Occipital lobe (tissue), 1 donor: ENCODE measurements at regions not wholly inside any gene's neighbourhood (a gene's known extent, or its start where the extent isn't known, plus 50 kb on each side); places are given as distances from the start of the nearest gene placed in this dataset.

Source experiments
- DNase-seq: peaks from one replicate; lab custom pipeline; 2025; lab: John Stamatoyannopoulos, UW

DNA sequence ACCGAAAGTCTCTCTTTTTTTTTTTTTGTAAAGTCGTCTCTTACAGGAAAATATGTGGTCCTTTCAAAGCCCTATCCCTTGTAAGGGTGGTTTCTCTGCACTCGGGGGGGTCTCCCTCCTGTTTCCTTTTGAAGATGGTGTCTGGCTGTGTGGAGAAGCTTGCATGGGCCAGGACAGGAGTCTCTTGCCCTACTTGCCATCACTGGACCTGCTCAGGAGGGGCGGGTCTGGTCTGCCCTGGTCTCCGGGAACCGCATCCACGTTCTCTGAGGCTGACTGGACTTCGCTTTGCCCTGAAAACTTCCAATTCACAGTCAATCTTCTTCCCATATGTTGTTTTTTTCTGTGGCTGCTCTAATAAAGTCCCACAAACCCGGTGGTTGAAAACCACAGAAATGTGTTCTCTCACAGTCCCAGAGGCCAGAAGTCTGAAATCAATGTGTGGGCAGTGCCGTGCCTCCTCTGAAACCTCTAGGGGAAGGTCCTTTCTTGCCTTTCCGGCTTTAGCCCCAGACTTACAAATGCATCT is 92.9 kb upstream of the IER5L start:
- DNase-seq = no peak

DNA sequence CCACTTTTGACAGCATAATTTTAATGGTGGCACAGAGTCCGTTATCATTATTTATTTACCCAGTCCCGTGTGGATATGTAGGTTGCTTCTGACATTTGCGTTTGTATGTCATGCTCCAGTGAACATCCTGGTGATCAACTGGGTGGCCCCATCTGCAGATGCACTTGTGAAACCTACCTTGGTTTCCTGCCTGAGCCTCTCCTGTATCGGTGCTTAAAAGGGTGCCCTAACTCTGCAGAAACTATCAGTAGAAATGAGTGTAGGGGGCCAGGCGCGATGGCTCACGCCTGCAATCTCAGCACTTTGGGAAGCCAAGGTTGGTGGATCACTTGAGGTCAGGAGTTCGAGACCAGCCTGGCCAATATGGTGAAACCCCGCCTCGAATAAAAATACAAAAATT is 92.1 kb upstream of the IER5L start:
- DNase-seq = no peak

DNA sequence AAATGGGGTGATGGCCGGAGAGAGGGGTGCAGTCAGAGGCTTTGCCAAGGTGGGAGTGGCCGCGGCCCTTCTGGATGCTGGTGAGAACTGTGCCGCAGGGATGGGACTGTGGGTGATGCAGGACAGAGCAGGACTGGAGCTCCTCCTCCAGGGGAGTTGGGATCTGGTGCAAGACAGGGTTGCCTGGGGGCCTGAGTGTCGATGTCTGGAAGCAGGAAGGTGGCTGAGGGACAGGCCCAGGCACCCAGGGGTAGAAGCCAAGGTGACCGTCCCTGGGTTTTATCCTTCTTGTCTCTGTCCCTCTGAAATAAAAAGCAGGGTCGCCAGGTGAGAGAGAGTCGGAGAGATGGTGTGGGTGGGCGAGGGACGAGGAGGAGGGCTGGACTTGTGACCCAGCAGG is 89.1 kb upstream of the IER5L start:
- DNase-seq = no peak

DNA sequence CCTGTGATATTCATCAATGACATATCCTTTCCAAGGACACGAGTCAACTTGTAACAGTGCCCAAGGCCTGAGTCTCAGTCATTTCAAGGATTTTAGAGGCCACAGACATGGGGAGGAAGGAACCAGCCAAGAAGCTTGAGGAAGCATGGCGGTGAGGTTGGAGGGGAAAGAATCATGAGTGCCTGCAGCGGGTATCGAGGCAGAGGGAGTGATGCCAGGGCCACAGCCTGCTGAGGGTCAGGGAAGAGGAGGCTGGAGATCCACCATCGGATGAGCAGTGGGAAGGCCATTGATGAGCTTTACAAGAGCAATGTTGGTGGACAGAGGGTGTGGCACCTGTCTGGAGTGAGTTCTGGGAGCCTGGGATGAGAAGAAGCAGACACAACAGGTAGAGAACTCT is 88.5 kb upstream of the IER5L start:
- DNase-seq = no peak

DNA sequence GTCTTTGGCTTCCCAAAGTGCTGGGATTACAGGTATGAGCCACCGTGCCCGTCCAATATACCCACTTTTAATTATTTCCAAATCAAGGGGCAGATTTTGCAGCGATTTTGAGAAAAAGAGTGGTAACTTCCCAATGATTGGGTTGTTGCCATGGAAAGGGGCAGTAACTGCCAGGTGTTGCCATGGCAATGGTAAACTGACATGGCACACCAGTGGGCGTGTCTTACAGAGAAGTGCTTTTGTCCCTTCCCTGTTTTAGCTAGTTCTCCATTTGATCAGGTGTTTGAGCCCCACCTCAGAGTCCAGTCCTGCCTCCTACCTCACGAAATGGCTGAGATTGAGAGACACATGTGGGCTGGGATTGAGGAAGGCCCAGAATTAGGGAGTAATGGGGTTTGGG is 86.3 kb upstream of the IER5L start:
- DNase-seq = no peak

DNA sequence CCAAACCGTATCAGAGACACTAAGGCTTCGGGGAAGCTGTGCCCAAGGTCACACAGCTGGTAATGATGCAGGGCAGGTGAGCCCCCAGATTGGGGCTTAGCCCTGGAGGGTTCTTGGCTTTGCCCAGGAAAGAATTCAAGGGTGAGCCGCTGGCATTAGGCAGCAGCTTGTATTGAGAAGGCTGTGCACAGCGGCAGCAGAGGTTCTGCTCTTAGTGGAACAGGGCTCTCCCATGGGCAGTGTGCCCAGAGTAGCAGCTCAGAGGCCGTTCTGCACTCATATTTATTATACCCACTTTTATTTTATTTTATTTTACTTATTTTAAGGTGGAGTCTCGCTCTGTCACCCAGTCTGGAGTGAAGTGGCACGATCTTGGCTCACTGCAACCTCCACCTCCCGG is 85.8 kb upstream of the IER5L start:
- no peak for DNase-seq

DNA sequence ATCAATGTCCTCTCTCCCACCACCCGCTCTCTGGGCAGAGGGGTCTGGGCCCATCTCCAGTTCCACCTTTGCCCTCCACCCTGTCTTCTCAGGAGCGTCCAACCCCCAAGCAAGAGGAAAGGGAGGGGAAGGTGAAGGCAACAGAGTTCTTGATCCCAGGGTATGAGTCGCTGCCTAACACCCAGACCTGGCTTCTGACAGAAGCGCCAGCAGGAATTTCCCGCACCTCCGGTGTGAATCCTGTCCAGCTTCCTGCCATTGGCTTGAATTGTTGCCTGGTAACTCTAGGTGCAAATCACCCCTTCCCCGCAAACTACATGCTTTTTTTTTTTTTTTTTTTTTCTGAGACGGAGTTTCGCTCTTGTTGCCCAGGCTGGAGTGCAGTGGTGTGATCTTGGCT is 84.2 kb upstream of the IER5L start:
- no peak for DNase-seq

DNA sequence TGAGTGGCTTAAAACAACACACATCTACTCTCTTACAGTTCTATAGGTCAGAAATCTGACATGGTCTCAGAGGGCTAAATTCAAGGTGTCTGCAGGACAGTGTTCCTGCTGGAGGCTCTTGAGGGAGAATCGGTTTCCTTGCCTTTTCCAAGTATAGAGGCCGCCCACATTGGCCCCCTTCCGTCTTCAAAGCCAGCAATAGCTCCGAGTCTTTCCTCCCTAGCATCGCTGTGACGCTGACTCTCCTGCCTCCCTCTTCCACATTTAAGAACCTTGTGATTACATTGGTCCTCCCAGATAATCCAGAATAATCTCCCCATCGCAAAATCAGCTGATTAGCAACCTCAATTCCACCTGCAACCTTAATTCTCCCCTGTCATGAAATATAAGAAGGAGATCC is 81.3 kb upstream of the IER5L start:
- no peak for DNase-seq

DNA sequence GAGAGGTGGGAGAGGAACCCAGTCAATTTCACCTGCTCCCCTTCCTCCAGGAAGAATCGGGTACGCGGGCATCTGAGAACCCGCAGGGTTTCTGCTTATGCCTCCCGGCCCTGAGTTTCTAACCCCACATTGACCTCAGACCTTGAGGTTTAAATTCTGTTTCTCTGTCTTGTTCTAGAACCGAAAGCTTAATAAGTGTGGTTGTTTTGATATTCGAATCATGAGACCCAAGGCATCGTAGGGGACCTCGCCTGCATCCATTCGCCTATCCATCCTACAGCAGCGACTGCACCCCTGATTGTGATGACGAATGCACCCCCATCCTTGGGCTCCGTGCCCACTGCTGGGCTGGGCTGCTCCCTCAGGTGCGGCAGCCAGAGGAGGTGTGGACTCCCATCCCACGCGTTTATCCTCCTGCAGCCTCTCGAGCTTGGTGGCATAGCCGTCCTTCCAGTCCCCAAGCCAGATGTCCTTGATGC is 80.8 kb upstream of the IER5L start:
- peak; percentile 33 for DNase-seq

DNA sequence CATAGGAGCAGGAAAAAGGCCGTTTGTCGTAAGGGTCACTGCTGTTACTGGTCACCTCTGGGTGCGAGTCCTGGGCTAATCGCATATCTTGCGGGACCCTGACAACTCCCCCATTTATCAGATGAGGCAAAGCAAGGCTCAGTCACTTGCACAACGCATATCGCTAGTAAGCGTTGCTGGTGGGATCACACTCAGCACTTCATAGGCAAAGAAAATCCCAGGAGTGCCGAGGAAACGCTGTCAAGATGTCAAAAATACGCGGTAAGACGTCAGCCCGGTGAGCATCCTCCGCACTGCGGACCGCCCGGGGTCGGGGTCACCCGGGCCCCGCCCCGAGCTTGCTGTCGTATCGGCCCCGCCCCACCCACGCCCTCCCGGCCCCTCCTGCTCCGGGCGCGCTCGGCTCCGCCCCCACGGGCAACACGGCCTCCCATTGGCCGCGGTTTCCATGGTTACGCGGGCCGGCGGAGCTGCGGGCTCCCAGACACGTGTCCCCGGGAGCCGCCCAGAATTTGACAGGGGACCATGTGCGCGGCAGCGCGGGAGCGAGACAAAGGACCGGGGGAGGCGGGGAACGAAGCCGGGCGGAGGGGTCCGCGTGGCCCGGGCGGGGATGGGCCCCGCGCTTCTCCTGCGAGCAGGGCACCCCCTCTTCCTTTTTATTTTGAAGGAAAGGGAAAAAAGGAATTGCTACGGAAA is 80.2 kb upstream of the IER5L start:
- DNase-seq = peak; percentile 92

DNA sequence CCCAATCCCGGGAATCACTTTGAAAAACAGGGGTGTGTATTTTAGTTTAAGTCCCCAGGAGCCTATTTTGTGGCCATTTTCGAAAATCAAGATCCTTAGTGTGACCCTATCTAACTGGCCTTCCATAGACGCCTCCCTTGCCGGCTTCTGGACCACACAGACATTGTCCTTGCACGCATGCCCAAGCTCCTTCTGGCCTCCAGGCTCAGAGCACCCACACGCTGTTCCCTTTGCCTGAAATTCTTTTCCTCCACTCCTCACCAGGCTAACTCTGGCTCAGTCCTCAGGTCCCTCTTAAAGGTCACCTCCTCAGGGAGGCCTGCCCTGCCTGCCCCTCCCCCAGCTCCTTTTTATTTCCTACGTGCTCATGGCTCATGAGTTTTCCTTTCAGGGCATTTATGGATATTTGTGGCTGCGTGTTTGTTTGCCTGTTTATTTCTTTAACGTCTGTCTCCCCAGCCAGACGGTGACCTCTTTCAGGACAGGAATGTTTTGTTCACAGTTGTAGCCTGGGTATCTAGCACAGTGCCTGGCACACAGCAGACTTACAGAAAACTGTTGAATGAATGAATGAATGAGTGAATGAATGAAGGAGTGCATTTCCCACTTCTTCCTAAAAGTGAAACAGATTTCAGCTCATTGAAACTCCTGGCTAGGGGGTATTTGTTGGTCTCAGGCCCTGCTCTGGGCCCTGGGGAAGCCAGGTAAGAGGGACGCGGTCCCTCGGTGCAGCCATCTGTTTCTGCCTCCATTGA is 79.1 kb upstream of the IER5L start:
- DNase-seq = no peak

DNA sequence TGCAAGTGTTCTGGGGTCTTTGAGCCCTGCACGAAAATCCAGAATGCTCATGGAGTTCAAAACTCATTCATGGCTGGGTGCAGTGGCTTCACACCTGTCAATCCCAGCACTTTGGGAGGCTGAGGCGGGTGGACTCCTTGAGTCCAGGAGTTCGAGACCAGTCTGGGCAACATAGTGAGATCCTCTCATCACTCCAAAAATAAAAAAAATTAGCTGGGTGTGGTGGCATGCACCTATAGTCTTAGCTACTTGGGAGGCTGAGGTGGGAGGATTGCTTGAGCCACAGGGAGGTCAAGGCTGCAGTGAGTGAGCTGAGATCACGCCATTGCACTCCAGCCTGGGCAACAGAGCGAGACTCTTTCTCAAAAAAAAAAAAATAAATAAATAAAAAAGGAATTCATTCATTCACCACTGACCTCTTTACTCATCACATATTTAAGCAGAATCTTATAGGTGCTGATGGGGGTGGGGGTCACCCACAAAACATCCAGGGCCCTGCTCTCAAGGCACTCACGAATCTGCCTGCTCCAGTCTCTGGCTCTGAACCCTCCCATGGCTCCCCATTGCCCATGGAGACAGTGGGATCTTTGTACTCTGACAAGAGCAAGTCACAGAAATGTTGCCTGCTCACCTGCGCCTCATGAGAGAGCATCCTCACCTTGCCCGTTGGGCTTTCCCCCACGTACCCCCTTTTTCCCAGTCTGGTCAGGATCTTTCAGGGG is 76.7 kb upstream of the IER5L start:
- DNase-seq = no peak

DNA sequence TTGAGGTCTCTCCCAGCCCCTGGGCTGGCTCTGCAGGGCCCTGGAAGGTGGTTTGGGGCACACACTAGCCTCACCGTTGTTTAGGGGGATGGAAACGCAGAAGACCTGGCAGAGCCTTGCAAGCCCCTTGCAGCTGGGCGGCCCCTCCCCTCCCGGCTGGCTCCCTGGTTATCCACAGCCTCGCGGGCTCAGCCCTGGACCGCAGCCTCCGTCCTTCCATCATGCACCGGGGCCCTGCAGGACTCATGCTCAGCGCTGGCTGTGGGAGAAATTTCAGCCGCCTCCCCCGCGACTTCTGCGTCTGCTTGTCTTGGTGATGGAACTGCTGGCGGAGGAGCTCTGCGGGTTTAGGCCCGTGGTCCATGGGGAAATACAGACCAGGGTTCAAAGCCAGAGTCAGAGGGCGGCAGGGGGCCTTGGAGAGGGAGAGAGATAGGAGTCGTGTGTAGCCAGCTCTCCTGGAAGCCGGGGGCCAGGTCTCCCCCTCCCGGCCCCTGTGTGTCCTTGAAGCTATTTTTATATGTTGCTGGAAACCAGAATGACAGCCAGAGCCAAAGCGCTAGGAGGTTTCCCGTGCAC is 75.8 kb upstream of the IER5L start:
- peak; percentile 56 for DNase-seq

DNA sequence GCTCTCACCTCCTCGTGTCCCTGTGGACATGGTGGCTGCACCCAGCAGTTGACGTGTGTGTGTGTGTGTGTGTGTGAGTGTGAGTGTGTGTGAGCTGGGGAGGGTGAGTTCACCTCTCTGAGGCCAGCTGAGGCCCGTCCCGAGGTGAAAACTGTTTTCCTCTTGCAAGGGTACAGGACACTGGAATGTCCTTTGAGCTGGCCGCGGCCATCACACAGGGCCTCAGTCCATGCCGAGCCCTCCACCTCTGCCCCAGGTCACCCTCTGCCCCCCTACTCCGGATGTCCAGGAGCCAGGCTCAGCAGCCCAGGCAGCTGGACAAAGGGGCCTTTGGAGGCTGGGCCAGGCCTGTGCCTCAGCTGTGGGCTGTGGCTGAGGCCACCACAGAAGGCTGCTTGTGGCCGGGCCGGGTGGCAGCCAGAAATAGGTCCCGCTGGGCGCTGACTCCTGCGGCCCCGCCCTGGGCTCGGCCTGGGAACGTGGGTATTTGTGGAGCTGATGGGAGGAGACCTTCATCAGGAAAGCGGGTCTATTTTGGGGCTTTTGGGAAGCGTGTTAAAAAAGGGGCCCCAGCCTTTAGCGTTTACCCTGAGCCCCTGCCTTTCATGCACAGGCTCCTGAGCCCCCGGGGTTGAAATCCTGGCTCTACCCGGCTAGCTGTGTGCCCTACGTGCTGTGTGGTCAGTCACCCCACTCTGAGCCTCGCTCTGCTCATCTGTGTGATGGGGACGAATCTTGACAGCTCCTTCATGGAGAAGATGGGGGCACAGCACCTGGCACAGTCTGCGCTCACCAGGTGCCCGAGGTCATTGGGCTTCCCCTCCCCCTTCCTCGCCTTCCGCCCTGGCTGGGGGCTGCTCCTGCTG is 75.1 kb upstream of the IER5L start:
- DNase-seq = peak; percentile 30

DNA sequence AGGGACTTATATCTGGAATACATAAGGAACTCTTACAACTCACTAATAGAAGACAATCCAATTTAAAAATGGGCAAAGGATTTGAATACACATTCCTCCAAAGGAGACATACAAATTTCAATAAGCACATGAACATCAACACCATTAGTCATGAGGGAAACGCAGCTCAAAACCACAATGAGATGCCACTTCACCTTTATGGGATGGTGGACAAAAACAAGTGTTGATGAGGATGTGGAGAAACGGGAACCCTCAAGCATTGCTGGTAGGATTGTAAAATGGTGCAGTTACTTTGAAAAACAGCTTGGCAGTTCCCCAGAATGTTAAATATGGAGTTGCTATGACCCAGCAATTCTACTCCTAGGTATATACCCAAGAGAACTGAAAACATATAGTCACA is 72.7 kb upstream of the IER5L start:
- no peak for DNase-seq

DNA sequence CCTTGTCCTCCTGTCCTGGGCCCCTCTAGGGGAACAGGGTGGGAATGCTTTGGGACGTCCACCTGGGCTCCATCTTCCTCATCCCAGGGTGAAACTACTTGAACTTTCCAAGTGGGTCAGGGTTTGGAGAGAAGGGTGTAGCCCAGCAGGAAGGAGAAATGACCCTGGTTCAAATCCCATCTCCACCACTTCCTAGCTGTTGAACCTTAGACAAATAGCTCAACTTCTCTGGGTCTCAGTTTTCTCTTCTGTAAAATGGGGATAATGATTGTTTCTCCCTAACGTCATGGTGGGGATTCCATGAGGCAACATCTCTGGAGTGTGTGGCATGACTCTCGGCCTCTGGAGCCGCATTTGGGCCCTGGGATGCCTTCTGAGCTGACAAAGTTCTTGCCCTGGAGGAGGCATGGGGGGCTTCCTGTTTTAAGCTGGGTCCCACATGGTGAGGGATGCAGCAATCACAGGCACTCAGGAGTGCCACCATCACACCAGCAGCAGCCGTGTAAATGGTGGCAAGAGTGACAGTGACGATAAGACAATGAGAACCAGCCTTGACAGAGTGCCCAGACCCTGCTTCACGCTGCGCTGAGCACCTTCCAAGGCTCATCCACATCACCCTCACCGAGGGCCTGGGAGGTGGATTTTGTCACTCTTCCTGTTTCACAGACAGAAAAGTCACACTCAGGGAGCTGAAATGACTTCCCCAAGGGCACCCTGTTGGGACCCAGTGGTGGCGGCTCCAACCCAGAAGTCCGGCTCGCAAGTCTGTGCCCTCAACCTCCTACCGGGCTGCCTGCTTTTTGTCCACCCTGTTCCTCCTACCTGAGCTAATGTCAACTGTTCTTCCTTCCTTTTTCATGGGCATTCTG is 69.5 kb upstream of the IER5L start:
- DNase-seq = no peak

DNA sequence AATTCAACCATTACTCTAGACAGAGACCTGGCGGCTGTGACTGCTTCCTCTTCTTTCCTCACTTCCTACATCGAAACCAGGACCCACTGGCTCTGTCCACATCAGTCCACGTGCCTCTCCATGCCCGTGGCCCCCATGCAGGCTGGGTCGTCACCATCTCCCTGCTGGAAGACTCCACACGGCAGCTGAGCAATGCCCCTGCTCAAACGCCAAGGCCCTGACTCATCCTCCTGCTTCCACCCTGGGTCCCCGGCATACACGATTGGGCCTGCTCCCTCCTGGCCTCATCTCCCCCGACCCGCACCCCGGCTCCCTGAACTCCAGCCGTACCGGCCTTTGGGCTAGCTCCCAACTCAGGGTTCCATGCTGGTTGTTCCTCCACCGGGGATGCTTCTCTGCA is 67.2 kb upstream of the IER5L start:
- no peak for DNase-seq

DNA sequence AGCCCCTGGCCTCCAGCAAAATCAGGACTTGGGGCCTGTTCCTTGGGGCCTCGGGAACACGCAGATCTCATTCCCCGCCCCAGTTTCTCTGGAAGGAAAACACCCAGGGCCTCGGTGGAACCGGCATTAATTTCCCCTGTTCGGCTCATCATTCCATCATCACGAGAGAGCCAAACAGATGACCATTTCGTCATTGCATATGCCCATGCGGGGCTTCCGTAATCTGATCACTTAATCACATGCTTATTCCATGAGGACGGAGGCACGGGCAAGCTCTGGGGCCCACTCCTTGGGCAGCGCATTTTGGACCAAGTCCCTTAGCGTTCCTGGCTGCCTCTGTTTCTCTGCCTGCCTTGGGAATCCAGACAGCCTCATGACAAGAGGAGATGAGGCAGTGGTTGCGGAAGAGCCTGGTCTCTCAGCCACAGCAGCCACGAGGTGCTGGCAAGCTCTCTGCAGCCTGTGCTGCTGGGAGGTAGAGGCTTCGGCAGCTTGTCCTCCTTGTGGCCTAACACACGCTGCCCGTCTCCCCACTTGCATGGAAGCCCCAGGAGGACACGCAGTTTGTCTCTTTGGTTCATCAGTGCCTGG is 65.0 kb upstream of the IER5L start:
- DNase-seq = no peak

DNA sequence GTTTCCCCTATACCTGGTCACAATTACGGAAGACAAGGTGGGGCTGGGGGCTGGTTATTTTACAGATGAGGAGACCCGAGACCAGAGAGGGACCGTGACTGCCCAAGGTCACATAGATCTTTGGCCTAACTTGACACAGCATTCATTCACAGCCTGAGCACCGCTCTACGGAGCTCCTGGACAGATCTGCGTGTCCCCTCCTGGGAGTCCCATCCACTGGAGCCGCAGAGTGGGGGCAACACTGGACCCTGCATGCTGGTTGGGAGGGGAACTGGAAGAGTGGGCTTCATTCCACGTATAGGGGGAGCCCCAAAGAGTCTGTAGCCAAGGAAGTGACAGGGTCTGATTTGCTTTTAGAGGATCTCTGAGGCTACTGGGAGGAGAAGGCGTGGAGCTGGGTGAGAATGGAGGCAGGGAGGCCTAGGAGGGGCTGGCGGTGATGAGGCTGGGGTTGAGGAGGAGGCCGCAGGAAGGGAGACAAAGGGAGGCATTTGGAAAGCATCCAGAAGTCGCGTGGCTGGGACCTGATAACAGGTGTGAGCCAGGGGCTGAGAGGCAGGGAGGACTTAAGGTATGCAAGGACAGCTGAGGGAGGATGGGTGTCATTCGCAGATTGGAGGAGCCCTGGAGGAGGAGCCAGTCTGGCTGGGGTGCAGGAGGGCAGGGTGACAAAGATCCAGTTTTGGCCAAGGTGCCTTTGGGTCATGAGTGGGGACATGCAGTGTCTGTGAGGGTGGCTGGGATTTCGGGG is 64.3 kb upstream of the IER5L start:
- DNase-seq = no peak
